ENCODE measurements at regions not wholly inside any gene's neighbourhood (a gene's known extent, or its start where the extent isn't known, plus 50 kb on each side); places are given as distances from the start of the nearest gene placed in this dataset.

GRCh38 chr20:6235510-6235909, 112.7 kb upstream of the FERMT1 start:
- TF ChIP-seq CTCF (IDR thresholded peaks at IDR 0.05; ENCODE audit: insufficient read depth, low read length) (no peak), REST (IDR thresholded peaks at IDR 0.05; ENCODE audit: insufficient replicate concordance, low read depth) (no peak)

Measured in HL-60 (cell line).